Hindlimb muscle (tissue), 1 donor: ENCODE measurements at regions not wholly inside any gene's neighbourhood (a gene's known extent, or its start where the extent isn't known, plus 50 kb on each side); places are given as distances from the start of the nearest gene placed in this dataset.

ENCODE experiments used
- DNase-seq: peaks from one replicate; pipeline ENCODE4 v3.0.0-alpha.2; 2013

GRCh38 chr5:125578551-125578950 is 832.1 kb upstream of the ZNF608 start:
- DNase-seq, result no peak

GRCh38 chr5:125579182-125579581 is 832.7 kb upstream of the ZNF608 start:
- no peak for DNase-seq

GRCh38 chr5:125581311-125581710 is 834.9 kb upstream of the ZNF608 start:
- no peak for DNase-seq

GRCh38 chr5:125582352-125582751 is 835.9 kb upstream of the ZNF608 start:
- DNase-seq, result no peak

- no peak for DNase-seq
Measured at GRCh38 chr5:125583321-125584139, 837.1 kb upstream of the ZNF608 start.

- peak; percentile 68 for DNase-seq
Measured at GRCh38 chr5:125584140-125584520, 837.7 kb upstream of the ZNF608 start.

- no peak for DNase-seq
Measured at GRCh38 chr5:125587631-125588030, 835.6 kb upstream of the GRAMD2B start.

- no peak for DNase-seq
Measured at GRCh38 chr5:125592856-125593255, 830.4 kb upstream of the GRAMD2B start.

- peak; percentile 79 for DNase-seq
Measured at GRCh38 chr5:125595095-125595494, 828.1 kb upstream of the GRAMD2B start.

- DNase-seq, result no peak
Measured at GRCh38 chr5:125595845-125596244, 827.4 kb upstream of the GRAMD2B start.

GRCh38 chr5:125597338-125597737 is 825.9 kb upstream of the GRAMD2B start:
- DNase-seq, result no peak

GRCh38 chr5:125600559-125600958 is 822.6 kb upstream of the GRAMD2B start:
- no peak for DNase-seq

- DNase-seq, result no peak
Measured at GRCh38 chr5:125602184-125602583, 821.0 kb upstream of the GRAMD2B start.

GRCh38 chr5:125603321-125603720 is 819.9 kb upstream of the GRAMD2B start:
- DNase-seq, result no peak

- no peak for DNase-seq
Measured at GRCh38 chr5:125604104-125604503, 819.1 kb upstream of the GRAMD2B start.

- no peak for DNase-seq
Measured at GRCh38 chr5:125607018-125607417, 816.2 kb upstream of the GRAMD2B start.

- no peak for DNase-seq
Measured at GRCh38 chr5:125609011-125609410, 814.2 kb upstream of the GRAMD2B start.

- DNase-seq, result no peak
Measured at GRCh38 chr5:125610892-125611291, 812.3 kb upstream of the GRAMD2B start.

- no peak for DNase-seq
Measured at GRCh38 chr5:125611541-125611940, 811.7 kb upstream of the GRAMD2B start.

GRCh38 chr5:125612181-125612721 is 811.0 kb upstream of the GRAMD2B start:
- peak; percentile 19 for DNase-seq

GRCh38 chr5:125612776-125613175 is 810.4 kb upstream of the GRAMD2B start:
- peak; percentile 39 for DNase-seq

- DNase-seq, result no peak
Measured at GRCh38 chr5:125630237-125630636, 793.0 kb upstream of the GRAMD2B start.

- DNase-seq, result no peak
Measured at GRCh38 chr5:125633523-125633922, 789.7 kb upstream of the GRAMD2B start.

- no peak for DNase-seq
Measured at GRCh38 chr5:125634216-125634835, 788.9 kb upstream of the GRAMD2B start.
